Spleen (tissue), 7 donors: ENCODE measurements at regions not wholly inside any gene's neighbourhood (a gene's known extent, or its start where the extent isn't known, plus 50 kb on each side); places are given as distances from the start of the nearest gene placed in this dataset.

Experiments
- POLR2AphosphoS5 ChIP-seq, 3 donors: sonication (generic); formaldehyde crosslinking; IDR thresholded peaks; one replicate each; pipeline ENCODE4 v1.5.1; 2017; ENCODE audit warnings: antibody characterized with exemption in 3 of 3
- TF ChIP-seq, protein P1 (sequence below), 11 experiments: fragments of 200-600 bp in 7 of 11; fragments of 450-650 bp in 4 of 11; sonication (generic) in 4 of 11; IDR thresholded peaks in 8 of 11; conservative IDR thresholded peaks in 3 of 11; 1 replicate in 7 of 11; 2 replicates in 4 of 11; pipeline versions ENCODE4 v1.4.0 to v1.8.0; 2016 to 2021; ENCODE audit warnings: antibody characterized with exemption in 11 of 11, inconsistent platforms in 4 of 11, mild to moderate bottlenecking in 1 of 11
- donor health status: DM: no; HTN: no; CAD: no; lungs with moderate emphysema.
- donor health status: DM: no; HTN: no; CAD: no.
- donor health status: DM: no; HTN: no; CAD: no.

DNA sequence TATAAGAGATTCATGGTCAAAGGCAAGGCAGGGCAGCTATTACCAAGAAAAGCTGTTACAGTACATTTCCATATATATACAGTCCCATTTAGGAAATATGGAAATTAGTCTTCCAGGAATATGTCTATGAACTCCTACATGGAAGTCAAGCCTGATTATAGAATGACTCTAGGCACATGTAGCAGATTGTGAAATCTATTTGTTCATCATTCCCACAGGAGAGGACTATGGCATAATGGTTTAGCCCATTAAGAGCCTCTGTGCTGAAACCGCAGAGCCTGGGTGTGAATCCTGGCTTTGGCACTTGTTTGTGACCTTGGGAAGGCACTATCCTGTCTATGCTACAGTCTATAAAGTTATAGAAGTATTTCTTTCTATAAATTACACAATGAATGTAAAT lies 764.8 kb downstream of the RAPGEF2 start:
- TF ChIP-seq, protein P1, sequence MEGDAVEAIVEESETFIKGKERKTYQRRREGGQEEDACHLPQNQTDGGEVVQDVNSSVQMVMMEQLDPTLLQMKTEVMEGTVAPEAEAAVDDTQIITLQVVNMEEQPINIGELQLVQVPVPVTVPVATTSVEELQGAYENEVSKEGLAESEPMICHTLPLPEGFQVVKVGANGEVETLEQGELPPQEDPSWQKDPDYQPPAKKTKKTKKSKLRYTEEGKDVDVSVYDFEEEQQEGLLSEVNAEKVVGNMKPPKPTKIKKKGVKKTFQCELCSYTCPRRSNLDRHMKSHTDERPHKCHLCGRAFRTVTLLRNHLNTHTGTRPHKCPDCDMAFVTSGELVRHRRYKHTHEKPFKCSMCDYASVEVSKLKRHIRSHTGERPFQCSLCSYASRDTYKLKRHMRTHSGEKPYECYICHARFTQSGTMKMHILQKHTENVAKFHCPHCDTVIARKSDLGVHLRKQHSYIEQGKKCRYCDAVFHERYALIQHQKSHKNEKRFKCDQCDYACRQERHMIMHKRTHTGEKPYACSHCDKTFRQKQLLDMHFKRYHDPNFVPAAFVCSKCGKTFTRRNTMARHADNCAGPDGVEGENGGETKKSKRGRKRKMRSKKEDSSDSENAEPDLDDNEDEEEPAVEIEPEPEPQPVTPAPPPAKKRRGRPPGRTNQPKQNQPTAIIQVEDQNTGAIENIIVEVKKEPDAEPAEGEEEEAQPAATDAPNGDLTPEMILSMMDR (IDR thresholded peaks at IDR 0.05 in 8 of 11, conservative IDR thresholded peaks at IDR 0.05 in 3 of 11) = no peak
- TF ChIP-seq POLR2AphosphoS5 (IDR thresholded peaks at IDR 0.05) = no peak
